Fibroblast of the aortic adventitia (primary cell): ENCODE measurements at regions not wholly inside any gene's neighbourhood (a gene's known extent, or its start where the extent isn't known, plus 50 kb on each side); places are given as distances from the start of the nearest gene placed in this dataset.

Experiments used
- DNase-seq: peaks from one replicate; pipeline ENCODE4 v3.0.0-alpha.2; 2010; ENCODE audit warnings: low read depth
- H3K4me3 ChIP-seq: 2 replicates; pipeline ENCODE4 v1.5.1; 2011; ENCODE audit warnings: low read depth, mild to moderate bottlenecking, control low read depth, low read length, moderate library complexity
- TF ChIP-seq, protein P1 (sequence below): IDR thresholded peaks from 2 replicates; pipeline ENCODE4 v1.5.1; 2011; ENCODE audit warnings: mild to moderate bottlenecking, low read length, control low read depth, inconsistent platforms; ENCODE audit not compliant: insufficient read depth

DNA sequence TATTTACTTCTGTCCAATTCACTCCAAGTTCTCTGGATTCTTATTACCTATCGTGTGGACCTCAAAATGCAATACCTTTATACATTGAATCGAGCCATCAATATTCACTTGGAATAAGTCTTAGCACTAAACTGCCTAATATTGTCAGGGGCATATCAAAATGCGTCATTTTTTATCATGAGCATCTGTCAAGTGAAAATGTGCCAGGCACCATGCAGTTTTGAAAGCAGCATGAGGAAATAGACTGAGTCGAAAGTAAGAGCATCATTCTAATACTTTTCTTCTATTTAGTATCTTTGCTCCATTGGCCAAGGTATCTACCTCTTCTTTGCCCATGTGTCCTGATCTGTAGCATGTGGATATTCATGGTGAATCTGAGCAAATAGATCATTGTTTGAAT lies 1193.4 kb downstream of the CDH11 start:
- DNase-seq = no peak
- H3K4me3 ChIP-seq = no peak overlapping the region
- TF ChIP-seq, protein P1, sequence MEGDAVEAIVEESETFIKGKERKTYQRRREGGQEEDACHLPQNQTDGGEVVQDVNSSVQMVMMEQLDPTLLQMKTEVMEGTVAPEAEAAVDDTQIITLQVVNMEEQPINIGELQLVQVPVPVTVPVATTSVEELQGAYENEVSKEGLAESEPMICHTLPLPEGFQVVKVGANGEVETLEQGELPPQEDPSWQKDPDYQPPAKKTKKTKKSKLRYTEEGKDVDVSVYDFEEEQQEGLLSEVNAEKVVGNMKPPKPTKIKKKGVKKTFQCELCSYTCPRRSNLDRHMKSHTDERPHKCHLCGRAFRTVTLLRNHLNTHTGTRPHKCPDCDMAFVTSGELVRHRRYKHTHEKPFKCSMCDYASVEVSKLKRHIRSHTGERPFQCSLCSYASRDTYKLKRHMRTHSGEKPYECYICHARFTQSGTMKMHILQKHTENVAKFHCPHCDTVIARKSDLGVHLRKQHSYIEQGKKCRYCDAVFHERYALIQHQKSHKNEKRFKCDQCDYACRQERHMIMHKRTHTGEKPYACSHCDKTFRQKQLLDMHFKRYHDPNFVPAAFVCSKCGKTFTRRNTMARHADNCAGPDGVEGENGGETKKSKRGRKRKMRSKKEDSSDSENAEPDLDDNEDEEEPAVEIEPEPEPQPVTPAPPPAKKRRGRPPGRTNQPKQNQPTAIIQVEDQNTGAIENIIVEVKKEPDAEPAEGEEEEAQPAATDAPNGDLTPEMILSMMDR = no peak

DNA sequence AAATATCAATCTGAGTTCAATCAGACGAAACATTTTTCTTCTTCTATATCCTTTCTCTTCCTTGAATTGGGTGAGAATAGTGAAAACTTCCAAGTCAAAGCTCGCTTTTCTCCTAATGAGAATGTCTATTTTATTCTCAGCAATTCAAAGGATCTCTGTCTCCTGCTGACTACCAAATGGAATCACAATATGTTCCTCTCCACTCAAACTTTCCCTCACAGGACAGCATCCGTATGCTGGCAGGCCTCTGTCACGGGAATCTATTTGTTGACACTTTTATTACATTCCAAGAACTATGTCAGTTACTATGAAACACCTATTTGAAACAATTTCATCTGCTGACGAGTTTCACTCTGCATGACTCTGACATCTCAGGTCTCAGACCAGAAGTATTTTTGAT lies 1196.6 kb downstream of the CDH11 start:
- no peak overlapping the region for H3K4me3 ChIP-seq
- TF ChIP-seq, protein P1 = no peak
- no peak for DNase-seq

DNA sequence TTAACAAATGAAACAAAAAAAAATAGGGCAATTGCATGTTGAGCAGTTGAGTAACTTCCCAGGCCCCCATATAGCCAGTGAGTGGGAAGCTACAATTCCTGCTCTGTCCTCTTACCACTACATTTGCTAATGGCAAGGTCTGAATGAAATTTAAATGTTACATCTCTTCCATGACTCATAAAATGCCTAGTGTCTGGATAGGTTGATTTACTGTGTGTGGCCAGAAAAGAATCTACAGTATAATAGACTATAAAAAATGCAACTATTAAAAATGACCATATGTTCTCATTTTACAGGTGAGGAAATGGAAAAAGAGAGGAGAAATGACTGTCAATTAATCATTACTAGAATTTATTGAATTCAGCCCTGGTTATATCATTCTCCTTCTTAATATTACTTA lies 1199.3 kb downstream of the CDH11 start:
- TF ChIP-seq, protein P1 = no peak
- H3K4me3 ChIP-seq = no peak overlapping the region
- no peak for DNase-seq

DNA sequence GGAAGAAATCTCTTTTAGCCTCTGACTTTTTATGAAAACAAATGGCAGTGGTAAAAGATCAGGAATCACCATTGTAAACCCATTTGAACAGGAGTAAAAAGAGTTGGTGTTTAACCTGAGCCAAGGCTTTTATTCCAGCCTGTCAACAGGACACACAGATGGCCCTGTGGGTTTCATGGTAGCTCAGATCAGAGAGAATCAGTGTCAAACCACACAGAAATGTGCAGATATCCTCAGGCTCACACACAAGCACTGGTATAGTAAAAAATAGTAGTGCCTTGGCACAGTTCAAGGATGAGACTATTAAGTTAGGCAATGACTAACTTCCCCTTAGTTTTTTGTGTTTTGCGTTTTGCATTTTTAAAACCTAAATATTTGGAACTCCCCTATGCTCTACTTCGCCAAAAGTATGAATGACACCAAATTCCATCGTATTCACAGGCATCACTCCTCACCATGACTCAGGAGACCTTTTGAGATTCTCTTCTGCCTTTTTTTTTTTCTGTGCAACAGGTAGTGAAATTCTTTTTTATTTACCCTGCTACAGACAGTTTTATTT lies 1200.0 kb downstream of the CDH11 start:
- no peak overlapping the region for H3K4me3 ChIP-seq
- TF ChIP-seq, protein P1 = no peak
- DNase-seq = no peak

DNA sequence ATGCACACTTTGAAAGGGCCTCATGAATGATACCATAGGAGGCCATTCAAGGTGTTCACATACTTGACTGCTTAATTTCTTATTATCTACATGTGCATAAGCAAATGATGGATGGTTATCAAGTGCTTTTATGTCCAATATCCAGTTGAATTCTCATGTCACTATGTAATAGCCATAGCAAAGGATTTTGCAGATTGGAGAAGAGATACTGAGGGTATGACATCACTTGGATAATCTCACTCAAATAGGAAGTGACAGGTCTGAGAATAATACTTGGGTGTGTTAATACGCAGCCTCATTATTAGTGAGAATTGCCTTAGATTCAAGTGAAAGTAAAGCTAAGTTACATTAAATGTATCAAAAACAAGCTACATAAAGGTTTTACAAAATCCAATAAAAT lies 1208.6 kb downstream of the CDH11 start:
- TF ChIP-seq, protein P1 = no peak
- no peak overlapping the region for H3K4me3 ChIP-seq
- DNase-seq = no peak

DNA sequence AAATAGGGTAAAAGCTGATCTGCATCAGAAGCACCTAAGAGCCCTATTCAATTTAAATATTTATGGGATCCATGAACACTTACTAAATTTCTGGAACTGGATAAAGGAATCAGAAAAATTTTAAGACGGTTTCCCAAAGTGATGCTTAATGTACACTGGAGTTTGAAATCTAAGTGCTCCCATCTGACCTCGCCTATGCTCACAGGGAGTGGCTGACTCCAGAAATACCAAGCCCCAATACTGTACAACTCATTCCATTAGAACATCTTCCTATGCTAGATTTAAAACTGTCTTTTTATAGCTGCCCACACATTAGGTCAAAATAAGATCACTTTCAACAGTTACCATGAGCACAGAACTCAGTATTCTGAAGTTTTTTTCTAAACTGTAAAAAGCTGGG lies 1214.6 kb downstream of the CDH11 start:
- no peak overlapping the region for H3K4me3 ChIP-seq
- DNase-seq = no peak
- TF ChIP-seq, protein P1 = no peak

DNA sequence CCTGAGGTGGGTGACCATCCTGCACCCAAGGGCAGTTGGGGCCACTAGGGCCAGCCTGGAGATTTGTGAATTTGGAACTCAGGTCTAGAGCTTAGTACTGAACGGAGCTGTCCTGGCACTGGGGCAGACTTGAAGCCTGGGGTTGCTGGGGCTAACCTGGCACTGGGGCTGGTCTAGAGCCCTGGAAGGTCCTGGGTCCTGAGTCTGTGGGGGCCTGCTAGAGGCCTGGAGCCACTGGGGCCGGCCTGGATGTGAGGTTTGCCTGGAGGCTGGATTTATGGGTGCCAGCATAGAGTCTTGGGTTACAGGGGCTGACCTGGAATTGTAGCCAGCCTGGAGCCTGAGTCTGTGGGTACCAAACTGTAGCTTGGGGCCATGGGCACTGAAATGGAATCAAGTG lies 1216.9 kb downstream of the CDH11 start:
- no peak for DNase-seq
- H3K4me3 ChIP-seq = no peak overlapping the region
- TF ChIP-seq, protein P1 = no peak
